GM18498 (cell line): ENCODE measurements at regions not wholly inside any gene's neighbourhood (a gene's known extent, or its start where the extent isn't known, plus 50 kb on each side); places are given as distances from the start of the nearest gene placed in this dataset.
"Not testable (repeated sequence)": the region's sequence is repeated elsewhere in the genome, so short reads cannot be mapped to it uniquely, and the experiment has no call there.

Experiments
- ATAC-seq: cut with Tn5 transposase; IDR thresholded peaks from one replicate; pipeline ENCODE4 v1.9.1; 2021; ENCODE audit warnings: mild to moderate bottlenecking, moderate library complexity; ENCODE audit not compliant: unreplicated experiment

GRCh38 chr17:15858082-15858481 lies 86.8 kb upstream of the ADORA2B start:
- ATAC-seq = peak; percentile 56

- peak; percentile 76 for ATAC-seq
These were observed 84.2 kb upstream of the ADORA2B start for GRCh38 chr17:15860774-15861173.

GRCh38 chr17:15864061-15864460 lies 80.9 kb upstream of the ADORA2B start:
- ATAC-seq = not testable (repeated sequence)

GRCh38 chr17:15864472-15864871 lies 80.5 kb upstream of the ADORA2B start:
- ATAC-seq = not testable (repeated sequence)

GRCh38 chr17:15866015-15866414 lies 78.9 kb upstream of the ADORA2B start:
- not testable (repeated sequence) for ATAC-seq

- ATAC-seq = not testable (repeated sequence)
These were observed 77.6 kb upstream of the ADORA2B start for GRCh38 chr17:15867331-15867730.

- ATAC-seq = not testable (repeated sequence)
These were observed 75.1 kb upstream of the ADORA2B start for GRCh38 chr17:15869868-15870267.

GRCh38 chr17:15872677-15873076 lies 72.3 kb upstream of the ADORA2B start:
- ATAC-seq = not testable (repeated sequence)

- not testable (repeated sequence) for ATAC-seq
These were observed 66.9 kb upstream of the ADORA2B start for GRCh38 chr17:15877882-15878500.

GRCh38 chr17:15882058-15882720 lies 62.7 kb upstream of the ADORA2B start:
- no peak for ATAC-seq

GRCh38 chr17:15882777-15883176 lies 62.2 kb upstream of the ADORA2B start:
- ATAC-seq = no peak

- ATAC-seq = no peak
These were observed 61.3 kb upstream of the ADORA2B start for GRCh38 chr17:15883617-15884111.

GRCh38 chr17:15884731-15885130 lies 60.2 kb upstream of the ADORA2B start:
- no peak for ATAC-seq

GRCh38 chr17:15885770-15886169 lies 59.2 kb upstream of the ADORA2B start:
- no peak for ATAC-seq

- ATAC-seq = no peak
These were observed 58.7 kb upstream of the ADORA2B start for GRCh38 chr17:15886221-15886620.

GRCh38 chr17:15886804-15887203 lies 58.1 kb upstream of the ADORA2B start:
- ATAC-seq = no peak

GRCh38 chr17:15888436-15888835 lies 56.5 kb upstream of the ADORA2B start:
- no peak for ATAC-seq

- no peak for ATAC-seq
These were observed 54.5 kb upstream of the ADORA2B start for GRCh38 chr17:15890279-15890892.

- ATAC-seq = no peak
These were observed 53.6 kb upstream of the ADORA2B start for GRCh38 chr17:15891318-15891717.

- no peak for ATAC-seq
These were observed 52.7 kb upstream of the ADORA2B start for GRCh38 chr17:15892244-15892643.

GRCh38 chr17:15892731-15893657 lies 51.9 kb upstream of the ADORA2B start:
- no peak for ATAC-seq
